Activated CD8-positive, alpha-beta memory T cell treated with anti-CD3 and anti-CD28 coated beads, Interleukin-2, amount 50 U/mL, for 48 hours (primary cell): ENCODE measurements at regions not wholly inside any gene's neighbourhood (a gene's known extent, or its start where the extent isn't known, plus 50 kb on each side); places are given as distances from the start of the nearest gene placed in this dataset.
"Not testable (repeated sequence)": the region's sequence is repeated elsewhere in the genome, so short reads cannot be mapped to it uniquely, and the experiment has no call there.

Source experiments
- DNase-seq: peaks from one replicate; pipeline ENCODE4 v3.0.0-alpha.2; 2020

DNA sequence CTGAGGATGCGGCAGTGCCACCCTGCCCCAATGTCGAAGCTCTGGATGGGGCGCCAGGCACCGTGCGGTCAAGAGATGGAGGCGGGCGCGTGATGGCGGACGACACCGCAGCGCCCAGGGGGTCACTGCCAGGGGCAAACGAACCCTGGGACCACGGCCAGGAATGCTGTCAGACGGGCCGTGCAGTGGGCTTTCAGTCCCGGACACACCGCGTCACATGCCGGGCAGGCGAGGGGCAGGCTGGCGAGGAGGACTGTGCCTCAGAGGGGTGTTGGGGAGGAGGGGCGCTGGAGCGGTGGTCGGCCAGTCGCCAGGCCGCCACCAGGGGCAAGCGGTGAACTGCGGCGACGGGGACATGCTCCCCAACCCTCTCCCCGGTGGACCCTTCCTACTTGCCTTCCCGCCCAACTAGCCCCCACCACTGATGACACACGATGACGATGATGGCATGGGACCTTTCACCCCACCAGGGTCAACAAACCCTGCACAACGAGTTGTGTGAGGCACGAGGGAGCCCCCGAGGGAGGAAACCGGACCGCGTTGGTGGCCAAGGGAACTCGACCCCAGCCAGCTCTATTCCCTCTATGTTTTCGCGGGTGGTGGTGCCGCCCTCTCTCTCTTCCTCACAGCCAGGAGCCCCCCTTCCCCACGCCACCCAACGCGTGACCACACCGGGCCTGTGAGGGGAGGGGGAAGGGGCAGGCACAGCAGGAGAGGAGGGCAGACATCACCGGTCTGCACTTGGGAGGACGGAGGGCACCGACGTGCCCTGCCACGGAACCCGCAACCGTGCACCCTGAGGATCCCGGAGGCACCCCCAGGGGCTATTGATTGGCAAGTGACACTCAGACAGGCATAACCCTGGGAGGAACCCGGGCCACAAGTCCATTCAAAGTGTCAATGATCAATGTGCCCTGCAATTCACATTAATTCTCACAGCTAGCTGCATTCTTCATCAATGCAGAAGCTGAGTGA, 1960.9 kb upstream of the DEFB115 start:
- no peak for DNase-seq

DNA sequence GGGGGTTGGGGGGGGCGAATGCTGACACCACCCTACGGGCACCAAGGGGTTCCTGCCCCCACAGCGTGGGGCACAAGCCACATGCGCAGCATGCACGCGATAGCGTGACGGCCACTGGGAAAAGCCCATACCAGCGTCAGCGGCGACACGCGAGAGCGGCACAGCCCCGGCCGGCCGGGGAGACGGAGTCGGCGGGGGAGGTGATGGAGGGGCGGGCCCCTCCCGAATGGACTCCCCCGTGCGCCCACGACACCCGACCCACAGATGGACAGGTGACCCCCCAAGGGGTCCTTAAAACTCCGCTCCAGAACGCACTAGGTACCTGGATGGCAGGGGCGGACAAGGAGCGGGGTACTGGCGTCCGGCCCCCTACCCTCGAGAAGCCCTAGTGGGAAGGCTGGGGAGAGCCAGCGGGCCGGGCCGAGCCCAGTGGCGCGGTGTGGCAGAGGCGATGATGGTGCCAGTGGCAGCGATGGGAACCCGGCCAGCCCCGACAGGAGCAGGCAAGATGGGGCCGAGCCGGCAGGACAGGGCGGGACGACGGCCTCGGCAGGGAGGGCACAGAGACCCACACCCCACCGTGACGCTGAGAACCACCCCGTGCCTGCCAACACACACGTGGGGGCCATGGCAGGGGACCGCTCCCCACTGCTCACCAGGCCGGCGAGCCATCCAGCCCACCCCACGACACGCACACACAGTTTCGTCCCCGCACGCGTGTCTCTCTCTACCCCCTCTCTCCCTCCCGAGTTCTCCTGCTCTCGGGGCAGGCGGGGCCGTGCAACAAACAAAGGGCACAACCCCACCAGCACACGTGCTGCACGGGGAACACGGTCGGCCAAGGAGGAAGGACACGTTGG, 1959.8 kb upstream of the DEFB115 start:
- no peak for DNase-seq

DNA sequence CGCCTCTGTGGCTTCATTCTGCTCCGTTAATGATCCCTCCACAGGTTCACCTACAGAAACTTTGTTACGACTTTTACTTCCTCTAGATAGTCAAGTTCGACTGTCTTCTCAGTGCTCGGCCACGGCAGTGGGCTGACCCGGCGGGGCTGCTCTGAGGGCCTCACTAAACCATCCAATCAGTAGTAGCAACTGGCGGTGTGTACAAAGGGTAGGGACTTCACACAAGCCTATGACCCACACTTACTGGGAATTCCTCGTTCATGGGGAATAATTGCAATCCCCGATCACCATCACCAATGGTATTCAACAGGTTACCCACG, 1959.2 kb upstream of the DEFB115 start:
- DNase-seq = no peak

DNA sequence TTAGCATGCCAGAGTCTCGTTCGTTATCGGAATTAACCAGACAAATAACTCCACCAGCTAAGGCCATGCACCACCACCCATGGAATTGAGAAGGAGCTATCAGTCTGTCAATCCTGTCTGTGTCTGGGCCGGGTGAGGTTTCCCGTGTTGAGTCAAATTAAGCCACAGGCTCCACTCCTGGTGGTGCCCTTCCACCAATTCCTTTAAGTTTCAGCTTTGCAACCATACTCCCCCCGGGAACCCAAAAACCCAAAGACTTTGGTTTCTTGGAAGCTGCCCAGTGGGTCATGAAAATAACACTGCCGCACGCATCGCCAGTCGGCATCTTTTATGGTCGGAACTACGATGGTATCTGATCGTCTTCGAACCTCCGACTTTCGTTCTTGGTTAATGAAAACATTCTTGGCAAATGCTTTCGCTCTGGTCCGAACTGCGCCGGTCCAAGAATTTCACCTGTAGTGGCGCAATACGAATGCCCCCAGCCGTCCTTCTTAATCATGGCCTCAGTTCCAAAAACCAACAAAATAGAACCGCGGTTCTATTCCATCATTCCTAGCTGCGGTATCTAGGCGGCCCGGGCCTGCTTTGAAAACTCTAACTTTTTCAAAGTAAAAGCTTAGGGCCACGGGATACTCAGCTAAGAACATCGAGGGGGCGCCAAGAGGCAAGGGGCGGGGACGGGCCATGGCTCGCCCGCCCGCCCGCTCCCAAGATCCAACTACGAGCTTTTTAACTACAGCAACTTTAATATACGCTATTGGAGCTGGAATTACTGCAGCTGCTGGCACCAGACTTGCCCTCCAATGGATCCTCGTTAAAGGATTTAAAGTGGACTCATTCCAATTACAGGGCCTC, 1958.5 kb upstream of the DEFB115 start:
- no peak for DNase-seq

DNA sequence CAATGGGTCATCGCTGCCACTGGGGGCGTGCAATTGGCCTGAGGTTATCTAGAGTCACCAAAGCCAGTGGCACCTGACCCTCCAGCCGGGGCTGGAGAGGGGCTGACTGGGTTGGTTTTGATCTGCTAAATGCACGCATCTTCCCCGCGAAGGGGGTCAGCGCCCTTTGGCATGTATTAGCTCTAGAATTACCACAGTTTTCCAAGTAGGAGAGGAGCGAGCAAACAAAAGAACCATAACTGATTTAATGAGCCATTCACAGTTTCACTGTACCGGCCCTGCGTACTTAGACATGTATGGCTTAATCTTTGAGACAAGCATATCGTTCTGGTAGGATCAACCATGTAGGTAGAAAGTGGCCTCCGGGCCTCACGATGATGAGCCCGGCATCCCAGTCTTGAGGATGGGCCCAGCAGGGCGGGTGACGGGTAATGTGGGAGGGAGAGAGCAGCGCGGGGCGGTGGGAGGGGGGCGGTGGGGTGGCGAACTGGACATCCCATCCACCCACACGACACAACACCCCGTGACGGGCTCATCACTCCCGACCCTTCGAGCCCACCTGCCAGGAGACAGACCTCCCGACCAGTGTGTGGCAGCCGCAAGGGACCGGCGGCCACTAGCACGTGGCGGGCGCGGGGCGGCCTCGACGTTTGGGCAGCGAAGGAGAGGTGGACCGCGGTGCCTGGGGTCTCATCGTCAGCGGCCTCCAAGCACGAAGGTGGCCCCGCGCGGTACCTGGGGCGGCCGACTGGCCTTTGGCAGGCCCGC, 1957.5 kb upstream of the DEFB115 start:
- DNase-seq = no peak

DNA sequence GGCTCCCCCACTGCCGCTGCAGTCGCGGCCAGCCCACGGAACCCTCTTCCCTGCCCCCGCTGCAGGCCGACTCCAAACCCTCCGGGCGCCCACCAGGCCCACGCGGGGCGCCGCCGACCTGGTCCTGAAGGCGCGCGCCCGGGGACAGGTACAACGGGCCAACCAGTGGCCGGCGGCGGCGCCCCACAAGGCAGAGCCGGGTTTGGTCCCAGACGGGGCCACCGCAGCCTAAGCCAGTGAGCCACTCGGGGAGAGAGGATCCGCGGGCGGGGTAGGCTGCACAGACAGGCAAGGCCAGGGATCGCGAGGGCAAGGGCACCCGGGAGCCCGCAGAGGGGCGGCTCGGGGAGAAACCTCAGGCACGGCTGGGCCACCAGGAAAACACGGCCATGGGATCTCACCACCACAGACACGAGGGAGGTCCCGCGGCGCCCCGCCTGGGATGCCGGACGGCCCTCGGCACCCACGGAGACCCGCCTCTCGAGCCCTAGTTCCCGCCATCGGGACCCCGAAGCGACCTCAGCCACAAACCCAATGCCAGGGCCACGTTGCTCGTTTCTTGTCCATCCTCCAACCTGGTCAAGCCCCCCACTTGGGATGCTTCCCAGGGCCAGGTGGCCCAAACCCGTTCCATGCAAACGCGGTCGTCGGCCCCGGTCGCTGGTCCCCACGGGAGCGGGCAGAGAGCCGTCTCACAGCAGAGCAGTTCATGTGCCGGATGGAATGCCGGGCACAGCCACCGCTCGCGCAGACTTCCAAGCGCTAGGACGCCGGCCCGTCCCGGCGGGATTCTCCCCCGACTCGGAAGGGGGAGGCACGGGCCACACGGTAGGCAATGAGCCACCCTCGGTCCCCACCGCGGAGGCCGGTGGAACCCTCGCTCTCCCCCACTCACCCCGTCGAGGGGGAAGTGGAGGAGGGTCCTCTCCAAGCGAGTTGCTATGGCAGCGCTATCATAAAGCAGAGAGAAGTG, 1956.6 kb upstream of the DEFB115 start:
- DNase-seq = no peak

DNA sequence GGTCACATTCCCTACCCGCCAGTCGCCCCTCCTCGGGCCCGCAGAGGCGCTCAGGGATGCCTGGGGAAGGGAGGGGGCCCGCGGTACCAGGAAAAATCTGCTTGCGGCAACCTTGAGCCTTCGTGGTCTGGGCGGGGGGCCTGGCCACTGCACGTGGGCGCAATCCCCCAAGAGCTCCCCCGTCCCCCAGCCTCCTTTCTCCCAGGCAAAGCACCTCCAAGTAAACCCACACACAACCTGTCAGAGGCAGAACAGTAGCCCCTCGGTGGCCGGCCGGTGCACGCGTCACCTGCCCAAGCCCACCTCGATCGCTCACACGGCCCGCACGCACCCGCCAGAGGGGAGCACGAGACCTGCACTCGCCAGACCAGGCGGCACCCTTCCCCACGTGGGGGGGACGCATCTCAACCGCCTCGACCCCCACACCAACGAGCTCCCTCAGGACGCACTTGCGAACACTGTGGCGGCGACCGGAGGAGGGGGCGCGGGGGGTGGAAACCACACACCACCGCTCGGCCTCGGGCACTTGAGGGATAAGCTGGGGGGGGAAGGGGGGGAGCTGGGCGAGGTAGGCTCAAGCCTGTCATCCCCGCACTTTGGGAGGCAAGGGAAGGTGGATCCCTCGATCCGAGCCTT, 1955.7 kb upstream of the DEFB115 start:
- no peak for DNase-seq

DNA sequence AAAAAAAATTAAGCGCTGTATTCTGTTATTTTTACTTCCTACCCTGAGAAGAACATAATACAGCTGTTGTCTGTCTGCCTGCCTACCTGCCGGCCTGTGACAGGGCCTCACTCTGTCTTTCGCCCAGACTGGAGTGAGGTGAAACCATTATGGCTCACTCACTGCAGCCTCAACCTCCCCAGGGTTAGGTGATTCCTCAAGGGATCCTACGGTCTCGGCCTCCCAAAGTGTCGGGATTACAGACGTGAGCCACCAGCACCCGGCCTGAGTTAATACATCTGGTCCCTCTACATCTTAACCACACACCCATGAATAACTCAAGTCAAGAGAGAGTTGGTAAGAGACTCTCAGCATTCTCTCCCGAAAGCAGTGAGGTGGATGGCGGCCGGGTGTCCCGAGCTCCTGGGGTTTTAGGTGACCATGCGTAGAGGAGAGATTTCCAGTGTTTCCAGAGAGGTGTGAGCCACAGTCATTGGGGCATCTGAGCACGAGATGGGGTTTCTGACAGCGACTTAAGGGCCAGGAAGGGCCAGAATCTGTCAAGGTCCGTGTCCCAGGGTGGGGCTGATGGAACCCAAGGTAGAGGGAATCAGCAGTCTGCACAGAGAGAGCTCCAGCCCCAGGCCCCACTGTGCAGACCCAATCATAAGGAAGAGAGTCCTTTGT, 1954.4 kb upstream of the DEFB115 start:
- no peak for DNase-seq

DNA sequence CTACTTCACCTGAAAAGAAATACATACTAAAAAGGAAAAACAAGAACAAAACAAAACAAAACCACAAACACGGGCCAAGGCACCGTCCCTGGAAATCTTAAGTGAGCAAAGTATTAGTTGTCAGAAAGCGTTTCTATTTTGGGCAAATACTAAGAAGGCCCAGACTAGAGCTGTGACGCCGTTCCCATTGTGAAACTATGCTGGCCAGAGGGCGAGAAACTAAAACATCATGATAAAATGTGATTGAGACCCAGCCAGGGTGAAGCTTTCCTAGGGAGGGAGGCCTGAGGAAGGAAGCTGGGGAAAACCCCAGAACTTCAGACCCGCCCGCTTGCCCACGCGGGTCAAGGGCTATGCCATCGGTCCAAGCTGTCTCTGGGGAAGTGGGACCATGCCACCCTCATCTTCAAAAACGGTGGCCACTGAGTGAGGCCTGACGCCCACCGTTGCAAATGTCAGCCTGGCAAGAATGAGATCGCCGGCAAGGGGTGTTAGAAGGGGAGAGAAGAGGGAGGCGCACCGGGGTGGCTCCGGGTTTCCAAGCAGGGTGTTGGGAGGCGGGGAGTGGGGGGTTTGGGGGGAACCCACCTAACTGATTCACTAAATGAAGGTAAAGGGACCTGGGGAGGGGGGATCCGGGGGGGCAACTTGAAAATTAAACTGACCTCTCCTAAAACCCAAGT, 1950.9 kb upstream of the DEFB115 start:
- no peak for DNase-seq

DNA sequence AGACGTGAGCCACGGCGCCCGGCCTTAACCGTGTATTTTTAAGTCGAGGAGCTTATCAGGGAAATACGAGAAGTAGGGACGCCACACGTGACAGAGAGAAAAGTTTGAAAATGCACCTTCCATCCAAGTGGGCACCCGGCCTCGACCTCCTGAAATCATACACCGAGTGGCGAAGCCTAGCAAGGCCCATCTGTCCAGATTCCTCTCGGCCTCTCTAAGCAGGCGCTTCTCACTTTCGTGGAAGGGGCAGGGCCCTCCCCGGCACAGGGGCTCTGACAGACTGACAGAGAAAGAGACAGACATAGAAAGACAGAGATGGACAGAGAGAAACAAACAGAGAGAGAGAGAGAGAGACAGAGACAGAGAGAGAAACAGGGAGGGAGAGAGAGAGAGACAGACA, 1950.0 kb upstream of the DEFB115 start:
- not testable (repeated sequence) for DNase-seq

DNA sequence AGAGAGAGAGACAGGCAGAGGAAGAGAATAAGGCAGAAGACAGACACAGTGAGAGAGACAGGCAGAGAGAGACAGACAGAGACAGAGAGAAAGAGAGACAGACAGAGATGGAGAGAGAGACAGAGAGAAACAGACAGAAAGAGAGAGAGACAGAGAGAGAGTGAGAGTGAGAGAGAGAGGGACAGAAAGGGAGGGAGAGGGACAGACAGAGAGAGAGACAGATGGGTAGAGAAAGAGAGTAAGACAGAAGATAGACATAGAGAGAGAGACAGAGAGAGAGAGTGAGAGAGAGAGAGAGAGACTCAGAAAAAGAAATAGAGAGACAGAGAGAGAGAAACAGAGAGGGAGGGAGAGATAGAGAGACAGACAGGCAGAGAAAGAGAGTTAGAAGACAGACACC, 1948.5 kb upstream of the DEFB115 start:
- not testable (repeated sequence) for DNase-seq

DNA sequence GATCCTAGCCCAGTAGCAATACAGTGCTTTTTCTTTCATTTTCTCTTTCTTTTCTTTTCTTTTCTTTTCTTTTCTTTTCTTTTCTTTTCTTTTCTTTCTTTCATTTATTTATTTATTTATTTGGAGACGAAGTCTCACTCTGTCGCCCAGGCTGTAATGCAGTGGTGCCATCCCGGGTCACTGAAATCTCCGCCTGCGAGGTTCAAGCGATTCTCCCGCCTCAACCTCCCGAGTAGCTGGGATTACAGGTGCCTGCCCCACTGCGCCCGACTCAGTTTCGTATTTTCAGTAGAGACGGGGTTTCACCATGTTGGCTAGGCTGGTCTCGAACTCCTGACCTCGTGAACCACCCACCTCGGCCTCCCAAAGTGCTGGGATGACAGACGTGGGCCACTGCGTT, 1948.0 kb upstream of the DEFB115 start:
- not testable (repeated sequence) for DNase-seq

DNA sequence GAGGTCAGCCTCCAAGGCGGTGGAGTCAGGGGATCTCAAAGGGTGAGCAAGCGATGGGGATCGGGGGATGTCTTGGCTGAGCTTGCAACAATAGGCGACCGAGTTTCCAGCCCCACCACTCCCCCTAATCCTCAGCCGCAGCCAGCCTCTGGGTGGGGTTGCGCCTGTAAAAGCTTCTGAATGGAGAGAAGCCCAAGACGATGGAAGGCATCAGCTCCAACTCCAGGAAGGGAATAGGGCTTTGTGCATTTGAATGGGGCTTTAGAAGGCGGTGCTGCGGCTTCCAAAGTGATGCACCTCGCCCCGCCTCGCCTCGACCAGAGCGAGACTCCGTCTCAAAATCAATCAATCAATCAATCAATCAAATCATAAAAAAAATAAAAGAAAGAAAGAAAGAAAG, 1946.4 kb upstream of the DEFB115 start:
- not testable (repeated sequence) for DNase-seq

DNA sequence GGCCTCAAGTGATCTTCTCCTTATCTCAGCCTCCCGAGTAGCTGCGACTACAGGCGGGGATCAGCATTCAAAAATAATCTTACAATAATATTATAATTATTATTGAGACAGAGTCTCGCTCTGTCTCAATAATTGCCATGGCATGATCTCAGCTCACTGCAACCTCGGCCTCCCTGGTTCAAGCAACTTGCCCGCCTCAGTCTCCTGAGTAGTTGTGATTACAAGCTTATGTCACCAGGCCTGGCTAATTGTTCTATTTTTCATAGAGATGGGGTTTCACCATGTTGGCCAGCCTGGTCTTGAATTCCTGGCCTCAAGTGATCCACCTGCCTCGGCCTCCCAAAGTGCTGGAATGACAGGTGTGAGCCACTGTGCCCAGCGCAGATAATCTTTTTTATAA, 1944.8 kb upstream of the DEFB115 start:
- DNase-seq = not testable (repeated sequence)

DNA sequence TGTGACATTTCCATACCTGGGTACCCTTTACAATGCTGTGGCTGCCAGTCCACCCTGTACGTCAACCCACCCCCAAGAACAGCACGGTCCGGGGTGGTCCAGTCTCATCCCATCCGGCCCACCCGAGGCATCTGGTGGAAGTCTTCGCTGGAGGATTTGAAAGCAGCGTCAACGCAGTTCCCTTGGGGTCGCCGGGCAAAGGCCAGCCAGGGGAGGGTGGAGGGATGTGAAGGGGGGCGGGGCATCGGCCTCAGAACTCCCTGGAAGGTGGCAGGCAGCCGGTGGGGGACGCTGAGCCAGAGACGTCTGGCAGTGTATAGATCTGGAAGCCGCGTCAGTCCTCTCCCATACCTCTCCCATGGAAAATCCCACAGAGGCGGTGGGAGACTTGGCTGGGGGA, 1944.0 kb upstream of the DEFB115 start:
- DNase-seq = no peak

DNA sequence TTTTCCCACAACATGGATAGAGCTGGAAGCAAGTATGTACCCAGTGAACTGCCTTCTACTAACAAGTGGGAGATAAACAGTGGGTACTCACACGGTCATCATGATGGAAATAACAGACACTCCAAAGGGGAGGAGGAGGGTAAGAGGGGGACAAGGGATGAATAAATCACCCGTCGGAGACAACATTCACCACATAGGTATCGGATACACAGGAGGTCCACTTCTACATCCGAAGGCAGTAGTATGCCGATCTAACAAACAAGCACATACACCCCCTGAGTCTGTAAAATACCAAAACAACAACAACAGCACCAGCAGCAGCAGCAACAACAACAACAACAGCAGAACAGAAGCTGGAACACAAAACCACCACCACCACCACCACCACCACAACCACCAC, 1943.2 kb upstream of the DEFB115 start:
- DNase-seq = no peak

DNA sequence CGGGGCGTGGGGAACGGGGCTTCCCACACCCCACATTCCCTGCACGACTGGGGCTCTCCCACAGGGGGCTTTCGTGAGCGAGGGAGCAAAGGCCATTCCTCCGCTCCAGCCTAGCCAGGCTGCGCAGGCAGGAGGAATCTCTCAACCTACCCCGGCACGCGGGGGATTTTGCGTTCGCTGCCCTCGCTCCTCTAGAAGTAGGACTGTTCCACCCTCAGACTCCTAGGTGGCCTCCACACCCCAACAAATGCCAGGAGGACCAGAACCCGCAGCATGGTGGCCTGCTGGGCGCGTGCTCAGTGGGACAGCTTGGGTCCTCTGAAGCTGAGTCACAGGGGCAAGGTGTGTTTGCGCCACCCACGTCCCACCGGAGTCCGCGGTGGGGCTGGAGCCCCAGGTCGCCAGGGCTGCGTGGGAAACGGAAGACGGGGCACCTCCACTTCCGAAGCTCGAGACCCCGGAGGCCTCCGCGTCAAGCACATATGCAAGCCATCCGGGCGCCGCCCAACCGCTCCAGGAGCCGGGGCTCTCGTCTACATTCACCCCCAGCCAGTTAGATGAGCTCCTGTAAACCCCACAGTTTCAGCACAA, 1938.5 kb upstream of the DEFB115 start:
- DNase-seq = no peak

DNA sequence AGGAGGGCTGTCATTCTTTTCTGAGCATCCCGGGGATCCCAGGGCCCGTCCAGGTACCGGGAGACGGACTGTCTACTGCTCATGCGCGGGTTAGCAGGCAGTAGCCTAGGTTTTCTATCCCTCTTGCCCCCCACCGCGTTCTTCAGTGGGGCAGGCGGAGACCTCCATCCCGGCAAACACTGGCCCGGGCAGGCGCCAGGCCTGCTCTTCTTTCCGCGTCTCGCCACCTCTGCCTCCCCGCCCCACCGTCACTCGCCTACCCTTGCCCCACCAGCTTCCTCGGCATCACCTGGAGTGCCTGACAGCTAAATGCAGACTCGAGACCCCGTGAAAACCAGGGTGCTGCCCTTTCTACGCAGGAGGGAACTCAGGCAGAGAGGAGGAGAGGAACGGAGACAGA, 1937.7 kb upstream of the DEFB115 start:
- no peak for DNase-seq
